Thyroid gland (tissue), 4 donors: ENCODE measurements at regions not wholly inside any gene's neighbourhood (a gene's known extent, or its start where the extent isn't known, plus 50 kb on each side); places are given as distances from the start of the nearest gene placed in this dataset.

Experiments used
- DNase-seq, 2 donors: peaks; one replicate each; pipeline ENCODE4 v3.0.0-alpha.2; 2019
- H3K27ac ChIP-seq, 3 donors: fragments of 200-600 bp; sonication (generic); 1 replicate in 2 of 3; 2 replicates in 1 of 3; pipeline ENCODE4 v1.5.1; 2016 to 2019; ENCODE audit warnings: mild to moderate bottlenecking in 1 of 3, moderate library complexity in 1 of 3
- H3K27me3 ChIP-seq: fragments of 200-600 bp; sonication (generic); one replicate; pipeline ENCODE4 v1.5.1; 2019
- H3K36me3 ChIP-seq, 2 donors: fragments of 200-600 bp; sonication (generic); one replicate each; pipeline ENCODE4 v1.5.1; 2016 to 2019
- H3K4me1 ChIP-seq, 2 donors: fragments of 200-600 bp; sonication (generic); one replicate each; pipeline ENCODE4 v1.5.1; 2017 to 2019
- H3K4me3 ChIP-seq, 3 donors: fragments of 200-600 bp; sonication (generic); replicated peaks in 1 of 3; 1 replicate in 2 of 3; 2 replicates in 1 of 3; pipeline ENCODE4 v1.5.1; 2016; ENCODE audit warnings: mild to moderate bottlenecking in 1 of 3
- H3K9me3 ChIP-seq: fragments of 200-600 bp; sonication (generic); one replicate; pipeline ENCODE4 v1.5.1; 2017
- POLR2A ChIP-seq, 2 donors: fragments of 450-650 bp; IDR thresholded peaks; one replicate each; pipeline ENCODE4 v1.6.1; 2017; ENCODE audit warnings: antibody characterized with exemption in 2 of 2, mild to moderate bottlenecking in 2 of 2, moderate library complexity in 1 of 2
- WGBS, 2 donors: methylation state at CpG; one replicate each; pipeline ENCODE4 v1.1.5; 2017; 5-methylcytosine and 5-hydroxymethylcytosine counted together
- intact Hi-C: fragments of 100-400 bp; cut with DNase I; formaldehyde crosslinking; loops from one replicate; pipeline ENCODE4 v1.15.1; 2023
- TF ChIP-seq, protein P1 (sequence below), 6 experiments: fragments of 200-600 bp in 3 of 6; fragments of 450-650 bp in 3 of 6; sonication (generic) in 3 of 6; IDR thresholded peaks; one replicate each; pipeline ENCODE4 v1.5.1; 2016 to 2019; ENCODE audit warnings: antibody characterized with exemption in 6 of 6, mild to moderate bottlenecking in 2 of 6, inconsistent platforms in 1 of 6, moderate library complexity in 1 of 6

DNA sequence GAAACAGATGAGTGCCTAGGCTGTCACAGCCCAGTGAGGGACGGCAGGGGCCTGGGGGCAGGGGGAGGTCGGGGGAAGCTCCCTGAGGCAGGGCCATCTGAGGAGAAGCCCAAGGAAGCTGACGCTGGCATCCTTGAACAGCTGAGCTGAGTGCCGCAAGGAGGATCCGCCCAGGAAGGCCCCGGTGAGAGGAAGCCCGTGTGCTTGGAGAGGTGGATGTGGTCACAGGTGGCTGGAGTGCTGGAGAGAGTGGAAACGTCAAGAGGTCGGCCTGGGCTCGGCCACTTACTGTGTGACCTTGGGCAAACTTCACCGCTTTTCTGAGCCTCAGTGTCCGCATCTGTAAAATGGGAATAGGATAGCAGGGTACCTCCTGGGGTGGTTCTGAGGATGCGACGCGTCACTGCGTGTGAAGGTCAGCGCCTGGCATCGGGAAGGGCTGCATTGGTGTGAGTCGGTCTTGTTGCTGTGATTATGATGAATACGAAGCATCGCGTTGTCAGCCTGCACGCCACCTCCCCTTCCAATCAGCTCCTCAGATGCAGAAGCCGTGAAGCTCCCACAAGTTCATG, 116.1 kb upstream of the PTPN1 start:
- 67 to 78% methylated on average over 23 to 24 of the region's 24 CpGs for WGBS, 2 donors
- DNase-seq, result peak in 1 of 2 donors; percentile 51
- Histone ChIP-seq H3K9me3 (no peaks in the 10 kb centered on the region), H3K4me1 (peaks cover 20 to 33% of the 10 kb centered on the region in 2 donors), H3K27ac (peak overlapping the region in 1 of 3 donors; percentile 61), H3K36me3 (no peaks in the 10 kb centered on the region), H3K27me3 (no peaks in the 10 kb centered on the region), H3K4me3 (no peak overlapping the region)
- intact Hi-C loops, result no loop called here
- TF ChIP-seq POLR2A (IDR thresholded peaks at IDR 0.05), result no peak
- TF ChIP-seq, protein P1, sequence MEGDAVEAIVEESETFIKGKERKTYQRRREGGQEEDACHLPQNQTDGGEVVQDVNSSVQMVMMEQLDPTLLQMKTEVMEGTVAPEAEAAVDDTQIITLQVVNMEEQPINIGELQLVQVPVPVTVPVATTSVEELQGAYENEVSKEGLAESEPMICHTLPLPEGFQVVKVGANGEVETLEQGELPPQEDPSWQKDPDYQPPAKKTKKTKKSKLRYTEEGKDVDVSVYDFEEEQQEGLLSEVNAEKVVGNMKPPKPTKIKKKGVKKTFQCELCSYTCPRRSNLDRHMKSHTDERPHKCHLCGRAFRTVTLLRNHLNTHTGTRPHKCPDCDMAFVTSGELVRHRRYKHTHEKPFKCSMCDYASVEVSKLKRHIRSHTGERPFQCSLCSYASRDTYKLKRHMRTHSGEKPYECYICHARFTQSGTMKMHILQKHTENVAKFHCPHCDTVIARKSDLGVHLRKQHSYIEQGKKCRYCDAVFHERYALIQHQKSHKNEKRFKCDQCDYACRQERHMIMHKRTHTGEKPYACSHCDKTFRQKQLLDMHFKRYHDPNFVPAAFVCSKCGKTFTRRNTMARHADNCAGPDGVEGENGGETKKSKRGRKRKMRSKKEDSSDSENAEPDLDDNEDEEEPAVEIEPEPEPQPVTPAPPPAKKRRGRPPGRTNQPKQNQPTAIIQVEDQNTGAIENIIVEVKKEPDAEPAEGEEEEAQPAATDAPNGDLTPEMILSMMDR (IDR thresholded peaks at IDR 0.05), result no peak

DNA sequence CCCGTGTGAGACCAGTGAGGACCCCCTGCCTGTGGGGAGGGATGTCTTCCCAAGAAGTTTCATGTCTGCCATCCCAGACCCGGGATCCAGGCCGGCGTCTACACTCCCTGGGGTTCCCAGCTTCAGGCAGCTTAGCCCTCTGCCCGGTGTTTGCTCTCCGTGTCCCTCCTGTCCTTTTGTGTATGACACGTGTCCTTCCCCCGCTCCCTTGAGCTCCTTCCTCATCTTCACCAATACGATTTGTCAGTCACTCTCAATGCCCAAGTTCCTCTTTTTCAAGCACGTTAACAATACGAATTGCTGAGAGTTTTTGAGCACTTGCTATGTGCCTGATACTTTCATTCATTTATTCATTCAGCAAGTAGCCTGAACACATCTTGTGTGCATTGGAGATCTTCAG, 115.6 kb upstream of the PTPN1 start:
- Histone ChIP-seq H3K27me3 (no peaks in the 10 kb centered on the region), H3K27ac (peak overlapping the region in 2 of 3 donors; percentile 40 to 61), H3K4me3 (no peak overlapping the region), H3K36me3 (no peaks in the 10 kb centered on the region), H3K4me1 (peaks cover 21 to 38% of the 10 kb centered on the region in 2 donors), H3K9me3 (no peaks in the 10 kb centered on the region)
- WGBS, 2 donors, result 85 to 89% methylated on average over 10 to 11 of the region's 11 CpGs
- TF ChIP-seq, protein P1 (IDR thresholded peaks at IDR 0.05), result no peak
- TF ChIP-seq POLR2A (IDR thresholded peaks at IDR 0.05), result no peak
- intact Hi-C loops, result no loop called here
- DNase-seq, result no peak

DNA sequence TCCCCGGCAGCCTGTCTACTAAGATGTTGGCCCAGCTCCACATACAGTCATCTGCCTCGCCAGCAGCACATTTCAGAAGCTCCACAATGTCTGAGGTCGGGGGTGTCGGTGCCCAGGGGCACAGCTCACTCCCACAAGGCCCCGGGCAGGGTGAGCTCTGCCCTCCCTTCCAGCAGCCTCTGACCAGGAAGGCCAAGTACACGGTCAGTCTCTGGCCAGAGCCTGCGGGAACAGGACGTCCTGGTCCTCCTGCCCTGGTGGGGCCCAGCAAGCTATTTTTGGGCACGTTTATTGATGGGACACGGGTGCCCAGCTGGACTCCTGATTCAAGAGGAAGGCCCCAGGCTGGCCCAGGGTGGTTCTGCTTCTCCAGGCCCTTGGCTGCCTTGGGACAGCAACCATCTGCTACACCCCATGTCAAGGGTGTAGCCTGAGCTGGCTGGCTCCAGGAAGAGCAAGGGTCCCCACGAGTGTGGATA, 114.9 kb upstream of the PTPN1 start:
- Histone ChIP-seq H3K27ac (peak overlapping the region; percentile 7 to 61 (median 40)), H3K4me3 (no peak overlapping the region), H3K36me3 (no peaks in the 10 kb centered on the region), H3K4me1 (peaks cover 21 to 44% of the 10 kb centered on the region in 2 donors), H3K27me3 (no peaks in the 10 kb centered on the region), H3K9me3 (no peaks in the 10 kb centered on the region)
- peak; percentile 51 to 53 for DNase-seq
- intact Hi-C loops, result no loop called here
- WGBS, 2 donors, result 56 to 68% methylated on average over 3 to 7 of the region's 11 CpGs
- TF ChIP-seq, protein P1 (IDR thresholded peaks at IDR 0.05), result no peak
- no peak for TF ChIP-seq POLR2A (IDR thresholded peaks at IDR 0.05)

DNA sequence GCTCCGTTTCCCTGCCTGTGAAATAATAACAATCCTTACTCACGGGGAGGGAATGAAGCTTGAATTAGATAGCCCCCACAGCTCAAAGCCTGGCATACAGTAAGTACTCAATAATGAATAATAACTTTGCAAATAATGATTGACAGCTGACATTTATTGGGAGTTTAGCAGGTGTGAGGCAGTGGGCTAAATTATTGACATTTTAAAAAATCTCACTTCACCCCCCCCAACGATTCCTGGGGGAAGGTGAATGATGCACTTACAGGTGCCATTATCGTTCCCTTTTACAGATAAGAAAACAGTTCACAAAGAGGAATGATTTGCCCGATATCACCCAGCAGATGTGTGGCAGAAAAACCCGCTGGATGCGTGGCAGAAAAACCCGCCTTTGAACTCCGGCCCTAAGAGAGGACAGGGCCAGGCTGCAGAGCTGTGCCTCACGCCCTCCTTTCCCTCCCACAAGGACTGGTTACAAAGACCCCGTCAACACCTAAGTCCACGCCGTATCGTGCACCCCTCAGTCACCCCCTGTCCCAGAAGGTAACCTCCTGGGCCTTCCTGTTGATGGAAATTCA, 114.2 kb upstream of the PTPN1 start:
- Histone ChIP-seq H3K4me3 (no peak overlapping the region), H3K27ac (peak overlapping the region in 2 of 3 donors; percentile 40 to 61), H3K9me3 (no peaks in the 10 kb centered on the region), H3K4me1 (peaks cover 21 to 48% of the 10 kb centered on the region in 2 donors), H3K27me3 (no peaks in the 10 kb centered on the region), H3K36me3 (no peaks in the 10 kb centered on the region)
- WGBS, 2 donors, result 95 to 97% methylated on average over 14 of the region's 14 CpGs
- DNase-seq, result no peak
- no peak for TF ChIP-seq POLR2A (IDR thresholded peaks at IDR 0.05)
- TF ChIP-seq, protein P1 (IDR thresholded peaks at IDR 0.05), result no peak
- intact Hi-C loops, result no loop called here

DNA sequence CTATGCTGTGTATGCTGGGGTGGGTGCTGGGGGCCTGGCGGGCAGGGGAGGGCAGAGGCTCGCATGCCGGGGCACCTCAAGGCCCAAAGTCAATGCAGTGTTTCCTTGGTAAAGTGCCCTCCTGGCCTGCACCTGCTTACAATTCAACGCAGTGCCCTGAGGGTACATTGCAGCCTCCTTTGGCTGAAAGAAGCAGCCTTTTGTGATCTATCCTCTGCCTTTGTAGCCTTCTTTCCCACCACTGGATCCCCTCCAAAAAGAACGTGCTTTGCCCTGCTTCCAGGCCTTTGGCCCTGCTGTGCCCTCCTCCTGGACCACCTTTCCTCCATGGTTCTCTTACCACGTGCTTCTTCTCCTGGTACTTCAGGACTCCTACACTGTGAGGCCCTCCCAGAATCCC, 113.6 kb upstream of the PTPN1 start:
- TF ChIP-seq POLR2A (IDR thresholded peaks at IDR 0.05), result no peak
- no peaks in the 10 kb centered on the region for H3K9me3 ChIP-seq
- peaks cover 21 to 48% of the 10 kb centered on the region in 2 donors for H3K4me1 ChIP-seq
- no peak overlapping the region for H3K27ac ChIP-seq
- H3K36me3 ChIP-seq, result no peaks in the 10 kb centered on the region
- DNase-seq, result no peak
- intact Hi-C loops, result no loop called here
- H3K27me3 ChIP-seq, result no peaks in the 10 kb centered on the region
- no peak overlapping the region for H3K4me3 ChIP-seq
- 91 to 93% methylated on average over 3 to 6 of the region's 6 CpGs for WGBS, 2 donors
